ENCODE measurements at regions not wholly inside any gene's neighbourhood (a gene's known extent, or its start where the extent isn't known, plus 50 kb on each side); places are given as distances from the start of the nearest gene placed in this dataset.

DNA sequence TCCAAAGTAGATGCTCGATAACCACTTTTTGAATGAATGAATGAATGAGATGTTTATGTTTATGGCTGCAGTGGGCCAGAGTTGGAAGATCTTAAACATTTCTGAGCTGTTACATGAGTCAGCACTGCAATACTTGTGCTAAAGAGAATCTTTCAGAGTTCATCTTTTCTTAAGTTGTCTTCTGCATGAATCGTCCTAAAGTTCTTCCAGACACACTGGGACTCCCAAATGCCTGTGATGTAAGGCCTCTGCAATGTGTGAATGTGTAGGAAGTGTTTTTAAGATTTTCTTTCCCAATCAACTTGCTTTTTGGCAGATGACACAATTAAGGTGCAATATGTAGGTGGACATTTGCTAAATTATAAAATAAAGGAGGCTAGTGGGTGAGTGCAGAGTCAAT is 50.3 kb upstream of the TRIM9 start:
- ATAC-seq (no peak), DNase-seq (no peak)
- intact Hi-C loops (cut with DNase I) = no loop called here

DNA sequence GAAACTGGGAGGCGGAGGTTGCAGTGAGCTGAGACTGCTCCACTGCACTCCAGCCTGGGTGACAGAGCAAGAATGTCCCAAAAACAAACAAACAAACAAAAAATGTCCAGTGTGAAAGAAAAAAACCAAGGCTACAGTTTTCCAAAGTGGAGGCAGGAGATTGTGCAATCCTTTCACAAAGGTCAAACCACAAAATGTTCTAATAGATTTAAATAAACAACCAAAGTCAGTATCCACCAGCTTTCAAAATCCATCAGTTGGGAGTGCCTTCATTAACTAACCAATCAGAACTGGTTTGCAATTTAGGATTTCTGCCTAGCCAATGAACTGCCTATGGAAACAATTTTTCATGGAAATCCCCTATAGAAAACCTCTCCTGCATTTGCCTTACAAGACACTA is 52.3 kb upstream of the TRIM9 start:
- intact Hi-C loops (cut with DNase I) = no loop called here
- DNase-seq = no peak
- ATAC-seq = no peak

DNA sequence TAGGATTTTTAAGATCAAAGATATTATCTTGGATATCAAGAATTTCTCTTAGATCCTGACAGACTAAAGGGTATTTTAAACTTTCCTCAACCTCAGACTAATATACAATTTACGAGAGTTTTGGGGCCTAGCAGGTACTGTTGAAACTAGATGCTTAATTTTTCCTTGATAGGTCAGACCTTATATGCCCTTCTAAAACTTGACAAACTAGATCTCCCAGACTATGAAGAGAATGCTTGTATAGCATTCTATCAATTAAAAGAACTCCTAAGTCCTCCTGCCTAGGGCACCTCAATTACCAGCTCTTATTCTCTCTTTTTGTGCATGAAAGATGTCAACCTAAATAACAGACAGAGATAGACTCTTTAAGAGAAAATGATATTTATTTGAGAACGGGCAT is 60.4 kb upstream of the TRIM9 start:
- ATAC-seq = no peak
- DNase-seq = no peak
- intact Hi-C loops (cut with DNase I) = no loop called here

DNA sequence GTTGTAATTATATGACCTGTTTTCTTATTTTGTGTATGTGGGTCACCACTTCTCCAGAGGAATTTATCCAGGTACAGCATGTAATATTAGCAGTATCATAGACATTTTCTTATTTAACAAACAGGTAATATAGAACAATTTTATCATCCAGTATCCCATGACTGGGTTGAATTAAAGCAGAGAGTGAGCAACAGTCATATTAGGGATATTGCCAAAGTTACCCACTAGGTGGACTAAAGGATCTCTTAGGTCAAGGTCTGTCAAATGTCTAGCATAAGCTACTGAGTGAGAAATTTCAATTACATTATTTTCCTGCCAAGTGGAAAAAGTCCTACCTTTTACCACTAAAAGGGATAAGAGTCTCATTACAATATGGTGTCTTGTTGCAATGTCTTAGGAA is 62.1 kb upstream of the TRIM9 start:
- ATAC-seq = no peak
- intact Hi-C loops (cut with DNase I) = no loop called here
- no peak for DNase-seq

DNA sequence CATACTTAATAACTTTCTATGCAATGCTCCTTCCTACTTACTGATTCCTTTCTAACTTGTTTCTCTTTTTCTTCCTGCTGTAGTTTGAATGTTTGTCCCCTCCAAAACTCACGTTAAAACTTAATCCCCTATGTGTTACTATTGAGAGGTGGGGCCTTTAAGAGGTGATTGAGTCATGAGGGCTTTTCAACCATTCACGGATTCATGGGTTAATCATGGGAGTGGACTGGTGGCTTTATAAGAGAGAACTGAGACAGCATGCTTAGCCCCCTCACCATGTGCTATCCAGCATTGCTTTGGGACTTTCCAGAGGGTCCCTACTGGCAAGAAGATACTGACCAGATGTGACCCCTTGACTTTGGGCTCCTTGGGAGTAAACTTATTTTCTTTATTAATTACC is 66.0 kb upstream of the TRIM9 start:
- intact Hi-C loops (cut with DNase I) = no loop called here
- DNase-seq (no peak), ATAC-seq (no peak)

DNA sequence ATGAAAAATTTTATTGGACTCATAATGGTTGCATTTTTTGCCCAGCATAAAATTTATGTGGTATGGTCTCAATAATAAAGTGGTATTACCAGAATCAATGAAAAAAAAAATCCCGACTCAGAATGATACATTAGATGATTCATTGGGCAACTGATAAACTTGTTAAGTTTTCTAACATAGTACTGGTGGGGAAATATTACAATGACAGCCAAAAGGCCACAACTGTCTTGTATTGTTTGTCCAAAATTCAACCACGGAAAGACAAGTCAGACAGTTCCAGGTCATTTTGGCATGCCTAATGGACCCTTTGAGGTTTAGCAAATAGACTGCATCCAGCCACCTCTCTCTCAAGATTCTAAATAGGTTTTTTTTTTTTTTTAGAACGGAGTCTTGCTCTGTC is 70.5 kb upstream of the TRIM9 start:
- DNase-seq = no peak
- no peak for ATAC-seq
- intact Hi-C loops (cut with DNase I) = no loop called here

DNA sequence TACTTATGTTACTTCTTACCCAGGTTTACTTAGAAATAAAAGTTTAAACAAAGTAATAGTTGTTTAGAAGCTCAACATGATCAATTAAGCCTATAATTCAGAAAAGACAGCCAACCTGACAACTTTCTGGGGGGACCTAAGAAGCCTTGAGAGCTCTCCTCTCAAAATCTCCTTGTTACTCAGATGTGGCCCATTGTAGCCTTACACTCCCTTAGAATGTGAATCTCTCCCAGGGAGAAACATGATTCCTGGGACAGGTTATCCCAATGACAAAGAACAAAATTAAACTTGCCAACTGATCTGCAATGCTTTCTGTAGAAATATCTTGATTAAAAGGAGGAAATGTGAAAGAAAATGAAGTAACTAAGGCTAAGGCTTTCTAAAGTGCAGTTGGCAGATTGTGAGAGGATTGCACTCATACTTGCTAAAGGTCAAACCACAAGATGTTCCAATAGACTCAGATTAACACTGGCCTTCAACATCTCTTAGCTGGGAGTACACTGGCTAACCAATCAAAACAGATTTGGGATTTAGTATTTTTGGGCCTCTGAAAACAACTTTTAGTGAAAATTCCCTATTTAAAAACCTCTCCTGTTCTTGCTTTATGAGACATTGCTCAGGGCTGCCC is 72.3 kb upstream of the TMX1 start:
- intact Hi-C loops (cut with DNase I) = no loop called here
- ATAC-seq (peak; percentile 63 to 92), DNase-seq (no peak)

DNA sequence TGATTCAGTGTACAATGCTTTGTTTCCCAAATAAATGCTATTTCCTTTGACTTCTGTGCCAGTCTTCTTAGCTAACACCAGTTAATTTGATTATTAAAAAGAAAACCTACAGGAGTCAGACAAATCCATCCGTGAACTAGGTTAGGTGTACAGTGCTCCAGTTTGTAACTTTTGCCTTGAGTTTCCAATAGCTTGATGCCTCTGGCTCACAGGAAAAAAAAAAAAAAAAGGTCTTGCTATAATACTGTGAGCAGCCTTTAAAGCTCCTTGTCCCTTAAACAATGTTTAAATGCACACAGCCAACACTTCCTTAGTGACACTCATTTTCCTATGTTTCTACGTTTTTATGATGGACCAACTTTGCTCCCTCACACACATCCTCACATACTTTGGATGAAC is 71.8 kb upstream of the TMX1 start:
- no peak for DNase-seq
- ATAC-seq = no peak
- intact Hi-C loops (cut with DNase I) = no loop called here

DNA sequence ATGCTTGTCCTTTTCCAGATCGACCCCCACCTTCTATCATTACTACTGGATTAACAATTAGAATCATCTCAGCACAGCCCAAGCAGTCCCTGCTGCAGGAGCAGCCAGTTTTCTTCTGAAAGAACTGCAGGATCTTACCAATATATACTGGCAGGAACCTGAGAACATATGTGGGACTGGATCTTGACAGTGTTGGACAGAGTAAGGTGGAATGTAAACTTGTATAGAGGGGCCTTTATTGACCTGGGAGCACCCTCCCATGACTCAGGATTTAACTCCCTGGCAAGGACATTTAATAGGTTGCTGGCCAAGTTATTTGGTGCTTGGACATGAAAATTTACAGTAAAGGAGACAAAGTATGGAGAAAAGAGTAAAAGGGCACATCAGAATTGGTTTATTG is 66.2 kb upstream of the TMX1 start:
- intact Hi-C loops (cut with DNase I) = no loop called here

DNA sequence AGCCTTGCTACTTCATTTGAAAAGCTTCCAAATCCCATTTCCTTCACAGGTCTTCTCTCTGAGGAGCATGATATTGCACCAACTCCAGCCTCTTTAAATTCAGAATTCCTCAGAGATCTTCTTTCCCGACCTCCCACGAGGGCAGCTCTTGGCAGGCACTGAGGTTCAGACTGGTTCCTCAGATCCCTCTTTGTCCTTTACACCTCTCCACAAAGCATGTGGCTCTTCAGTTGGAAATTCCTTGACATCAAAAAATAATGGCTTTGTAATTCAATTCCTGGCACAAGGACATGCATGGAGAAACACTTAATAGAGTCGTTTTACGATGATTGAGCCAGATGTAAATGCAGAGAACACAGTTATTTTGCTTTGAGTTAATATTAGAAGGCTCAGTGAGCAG is 63.2 kb upstream of the TMX1 start:
- DNase-seq (no peak), ATAC-seq (no peak)
- intact Hi-C loops (cut with DNase I) = no loop called here

More for the DNA sequence above, 66.2 kb upstream of the TMX1 start:
- no peak for ATAC-seq
- no peak for DNase-seq

DNA sequence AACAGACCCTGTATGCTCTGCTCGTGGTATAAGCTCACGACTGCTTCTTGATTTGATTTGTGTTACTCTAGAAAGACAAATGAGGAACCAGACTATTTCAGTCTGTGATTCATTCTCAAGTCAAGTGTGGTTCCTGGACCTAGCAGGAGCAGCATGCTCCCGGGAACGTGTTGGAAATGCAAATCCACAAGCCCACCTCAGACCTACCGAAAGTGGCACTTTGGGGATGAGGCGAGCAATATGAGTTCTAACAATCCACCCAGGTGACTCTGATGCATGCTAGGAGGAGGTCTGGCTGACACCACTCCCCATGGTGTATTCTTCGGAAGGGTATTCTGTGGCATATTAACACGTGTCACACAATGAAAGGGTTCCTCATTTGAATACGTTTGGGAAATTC is 59.5 kb upstream of the TMX1 start:
- DNase-seq = no peak
- intact Hi-C loops (cut with DNase I) = no loop called here
- ATAC-seq = no peak

DNA sequence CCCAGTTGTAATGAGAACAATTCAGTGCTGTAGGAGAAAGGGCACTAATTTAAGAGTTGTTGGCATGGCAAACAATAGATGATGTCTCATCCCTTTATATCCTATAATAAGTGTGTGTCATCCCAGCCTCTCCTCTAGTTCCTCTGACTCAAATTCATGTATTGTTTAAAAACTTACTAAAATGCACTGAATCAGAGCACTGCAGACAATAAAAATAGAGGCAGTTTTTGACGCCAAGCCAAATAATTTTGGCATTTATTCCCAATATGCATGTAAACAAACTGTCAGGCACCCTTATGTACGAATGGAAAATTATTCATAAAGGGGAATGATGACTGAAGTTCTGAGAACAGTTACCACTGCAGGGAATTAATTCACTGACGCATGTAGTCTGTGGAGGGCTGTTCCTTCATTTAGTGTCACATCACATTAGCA is 57.9 kb upstream of the TMX1 start:
- ATAC-seq (no peak), DNase-seq (no peak)
- intact Hi-C loops (cut with DNase I) = no loop called here

DNA sequence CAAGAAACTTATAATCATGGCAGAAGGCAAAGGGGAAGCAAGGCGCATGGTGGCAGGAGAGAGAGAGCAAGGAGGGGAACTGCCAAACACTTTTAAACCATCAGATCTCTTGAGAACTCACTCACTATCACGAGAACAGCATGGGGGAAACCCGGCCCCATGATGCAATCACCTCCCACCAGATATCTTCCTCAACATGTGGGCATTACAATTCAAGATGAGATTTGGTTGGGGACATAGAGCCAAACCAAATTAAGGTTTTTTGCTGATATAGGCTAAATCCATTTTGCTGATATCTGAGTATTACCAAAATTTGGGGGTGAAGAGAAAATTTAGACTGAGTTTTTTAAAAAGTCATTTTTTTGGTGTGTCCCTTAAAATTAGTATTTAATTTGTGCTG is 54.9 kb upstream of the TMX1 start:
- no peak for ATAC-seq
- intact Hi-C loops (cut with DNase I) = no loop called here

DNA sequence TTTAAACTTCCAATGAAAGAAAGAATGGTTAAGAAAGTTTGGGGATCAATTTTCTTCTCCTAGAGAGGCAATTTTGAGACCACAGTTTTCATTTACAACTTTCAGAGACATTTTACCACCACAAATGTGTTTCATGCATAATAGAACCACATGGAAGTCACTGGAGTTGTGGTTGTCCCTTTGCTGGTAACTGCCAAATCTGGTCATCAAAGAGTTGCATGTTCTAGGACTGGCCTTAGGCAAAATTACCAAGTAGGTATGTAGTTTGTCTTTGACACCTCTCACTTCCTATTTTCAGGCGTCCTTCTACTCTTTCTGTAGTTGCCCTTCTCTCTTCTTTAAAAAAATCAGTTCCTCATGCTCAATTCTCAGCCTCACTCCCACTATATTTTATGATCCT is 54.3 kb upstream of the TMX1 start:
- ATAC-seq (no peak), DNase-seq (no peak)
- intact Hi-C loops (cut with DNase I) = no loop called here

More for the DNA sequence above, 54.9 kb upstream of the TMX1 start:
- DNase-seq = no peak

DNA sequence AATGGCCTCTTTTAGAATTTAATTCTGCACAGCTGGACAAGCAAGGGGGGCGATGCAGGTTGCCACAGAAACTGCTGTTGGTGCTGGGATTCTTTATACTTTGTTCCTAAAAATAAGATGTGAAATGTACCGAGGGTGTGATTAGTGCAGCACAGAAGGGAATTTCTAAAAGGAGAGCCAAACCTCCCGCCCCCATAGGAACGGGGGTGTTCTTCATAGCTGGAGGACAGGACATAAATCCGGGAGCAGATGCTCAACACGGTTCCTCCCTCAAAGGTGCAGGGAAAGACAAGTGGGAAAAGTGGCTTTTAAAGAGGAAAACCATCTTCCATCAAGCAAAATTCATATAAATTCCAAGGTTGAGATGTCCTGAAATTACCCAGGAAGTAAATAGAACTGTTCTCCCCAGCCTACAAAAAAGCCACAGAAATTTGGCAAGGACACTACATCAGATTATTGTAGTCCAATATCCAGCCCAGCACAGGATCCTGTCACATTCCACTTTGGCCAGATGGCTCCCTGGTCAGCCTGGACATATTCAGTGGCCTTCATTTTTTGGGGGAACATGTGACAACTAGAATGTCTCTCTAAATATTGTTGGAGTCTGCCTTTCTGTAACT is 51.4 kb upstream of the TMX1 start:
- ATAC-seq (peak in 1 of 2 donors; percentile 23), DNase-seq (no peak)
- intact Hi-C loops (cut with DNase I) = no loop called here

DNA sequence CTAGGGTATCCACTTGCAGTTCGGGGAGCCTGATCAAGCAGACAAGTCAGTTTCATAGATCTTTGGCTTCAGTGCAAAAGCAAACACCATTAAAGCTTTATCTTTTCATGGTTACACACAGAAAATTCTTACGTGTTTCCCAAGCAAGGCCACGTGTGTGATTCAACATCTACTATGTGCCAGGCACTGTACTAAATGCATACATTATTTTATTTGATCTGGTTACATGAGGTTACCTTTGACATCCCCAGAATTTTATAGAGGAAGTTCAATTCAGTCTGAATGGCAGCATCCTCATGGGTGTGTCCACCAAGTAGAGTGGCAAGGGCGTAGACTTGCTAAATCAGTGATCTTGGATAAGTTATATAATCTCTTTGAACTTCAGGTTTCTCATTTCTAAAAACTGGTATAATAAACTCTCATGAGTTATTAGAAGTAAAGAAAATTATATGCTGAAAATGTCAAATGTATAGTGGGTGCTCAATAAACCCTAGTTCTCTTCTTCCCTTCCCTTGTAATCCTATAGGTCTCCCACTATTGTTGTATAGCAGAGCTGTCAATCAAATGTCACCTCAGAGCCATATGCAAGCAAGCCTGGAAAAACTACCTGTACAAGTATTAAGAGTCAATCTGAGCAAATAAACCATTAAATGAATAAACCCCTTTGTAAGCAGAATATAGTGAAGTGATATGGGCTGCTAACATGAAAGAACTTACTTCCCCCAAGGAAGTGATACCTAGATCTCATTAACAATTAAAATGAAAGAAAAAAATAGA is 50.3 kb upstream of the TMX1 start:
- ATAC-seq (no peak), DNase-seq (no peak)
- intact Hi-C loops (cut with DNase I) = no loop called here
